Panc1 (cell line): ENCODE measurements at regions not wholly inside any gene's neighbourhood (a gene's known extent, or its start where the extent isn't known, plus 50 kb on each side); places are given as distances from the start of the nearest gene placed in this dataset.

Experiments
- CTCF ChIP-seq: fragments of 450-650 bp; IDR thresholded peaks from 2 replicates; pipeline ENCODE4 v1.5.1; 2017; ENCODE audit warnings: mild to moderate bottlenecking
- POLR2AphosphoS5 ChIP-seq: IDR thresholded peaks from 2 replicates; pipeline ENCODE4 v1.6.1; 2012; ENCODE audit warnings: mild to moderate bottlenecking, low read depth, low read length, moderate library complexity
- REST ChIP-seq, 2 experiments: IDR thresholded peaks; 2 replicates each; pipeline ENCODE4 v1.6.1; 2011 to 2012; ENCODE audit warnings: low read depth in 2 of 2, control low read depth in 1 of 2, low read length in 1 of 2, mild to moderate bottlenecking in 1 of 2, moderate library complexity in 1 of 2; ENCODE audit not compliant: insufficient read depth in 1 of 2
- SIN3A ChIP-seq: IDR thresholded peaks from 2 replicates; pipeline ENCODE4 v1.6.1; 2012; ENCODE audit warnings: low read depth, mild to moderate bottlenecking, low read length, moderate library complexity, borderline replicate concordance; ENCODE audit not compliant: insufficient read depth

GRCh38 chr10:123526356-123527064, 139.6 kb upstream of the GPR26 start:
- no peak for TF ChIP-seq CTCF
- no peak for TF ChIP-seq REST (IDR thresholded peaks at IDR 0.05; ENCODE audit: insufficient read depth in 1 of 2, low read depth in 2 of 2, low read length in 1 of 2)
- no peak for TF ChIP-seq POLR2AphosphoS5
- no peak for TF ChIP-seq SIN3A
